IMR-90 (cell line): ENCODE measurements at regions not wholly inside any gene's neighbourhood (a gene's known extent, or its start where the extent isn't known, plus 50 kb on each side); places are given as distances from the start of the nearest gene placed in this dataset.

Source experiments
- BHLHE40 ChIP-seq: fragments of 150-350 bp; IDR thresholded peaks from 2 replicates; pipeline ENCODE4 v1.6.1; 2016; ENCODE audit warnings: mild to moderate bottlenecking, low read depth, low read length
- CHD1 ChIP-seq: IDR thresholded peaks from 2 replicates; pipeline ENCODE4 v1.6.1; 2012; ENCODE audit warnings: low read depth, low read length, improper control_type of control experiment
- CTCF ChIP-seq: conservative IDR thresholded peaks from 2 replicates; pipeline ENCODE4 v1.5.1; 2012; ENCODE audit warnings: mild to moderate bottlenecking, low read depth, low read length, improper control_type of control experiment
- FOS ChIP-seq: fragments of 150-350 bp; IDR thresholded peaks from 2 replicates; pipeline ENCODE4 v1.6.1; 2016; ENCODE audit warnings: low read depth, low read length
- MAFK ChIP-seq: IDR thresholded peaks from 2 replicates; pipeline ENCODE4 v1.6.1; 2012; ENCODE audit warnings: low read depth, low read length, improper control_type of control experiment
- MAZ ChIP-seq: IDR thresholded peaks from 2 replicates; pipeline ENCODE4 v1.6.1; 2012; ENCODE audit warnings: low read depth, mild to moderate bottlenecking, low read length, improper control_type of control experiment, moderate library complexity, borderline replicate concordance
- MXI1 ChIP-seq: IDR thresholded peaks from 2 replicates; pipeline ENCODE4 v1.6.1; 2012; ENCODE audit warnings: low read depth, mild to moderate bottlenecking, low read length, moderate library complexity, borderline replicate concordance
- NFE2L2 ChIP-seq: fragments of 150-350 bp; IDR thresholded peaks from 2 replicates; pipeline ENCODE4 v1.6.1; 2016; ENCODE audit warnings: low read depth, mild to moderate bottlenecking, low read length
- POLR2A ChIP-seq: IDR thresholded peaks from 2 replicates; pipeline ENCODE4 v1.6.1; 2012; ENCODE audit warnings: mild to moderate bottlenecking, low read depth, low read length
- RAD21 ChIP-seq: IDR thresholded peaks from 2 replicates; pipeline ENCODE4 v1.6.1; 2012; ENCODE audit warnings: low read length, improper control_type of control experiment
- RCOR1 ChIP-seq: IDR thresholded peaks from 2 replicates; pipeline ENCODE4 v1.6.1; 2012; ENCODE audit warnings: mild to moderate bottlenecking, low read length, improper control_type of control experiment; ENCODE audit not compliant: insufficient replicate concordance
- RFX5 ChIP-seq: IDR thresholded peaks from 2 replicates; pipeline ENCODE4 v1.8.0; 2012; ENCODE audit warnings: low read depth, mild to moderate bottlenecking, low read length, moderate library complexity
- SMC3 ChIP-seq: fragments of 150-350 bp; IDR thresholded peaks from 2 replicates; pipeline ENCODE4 v1.6.1; 2016; ENCODE audit warnings: low read depth, mild to moderate bottlenecking, antibody characterized with exemption, low read length, moderate library complexity

- TF ChIP-seq CTCF (no peak), MXI1 (no peak), FOS (no peak), SMC3 (no peak), RFX5 (no peak), MAFK (no peak), POLR2A (no peak), RAD21 (no peak), BHLHE40 (no peak), RCOR1 (no peak), CHD1 (no peak), NFE2L2 (no peak), MAZ (no peak)
These were observed 657.7 kb downstream of the TMEM182 start for GRCh38 chr2:103419506-103419905.
